ENCODE measurements at regions not wholly inside any gene's neighbourhood (a gene's known extent, or its start where the extent isn't known, plus 50 kb on each side); places are given as distances from the start of the nearest gene placed in this dataset.
A peak's percentile ranks its signal among the peaks of the same experiment; 100 is the strongest.

DNA sequence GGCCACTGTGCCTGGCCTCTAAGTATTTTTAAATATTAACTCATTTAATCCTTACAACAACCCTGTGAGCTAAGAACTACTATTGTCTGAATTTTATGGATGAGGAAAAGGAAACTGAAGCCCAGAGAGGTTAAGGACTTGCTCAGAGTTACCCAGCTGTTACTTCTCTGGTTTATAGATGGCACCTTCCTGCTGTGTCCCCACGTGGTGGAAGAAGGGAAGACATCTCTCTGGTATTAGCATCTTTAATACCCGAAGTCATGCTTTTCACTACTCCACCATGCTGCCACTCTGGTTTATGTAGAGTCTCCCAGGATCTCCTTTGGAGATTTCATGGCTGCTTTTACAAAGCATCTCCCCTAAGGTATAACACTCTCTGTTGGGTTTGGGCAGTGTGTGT is 105.5 kb upstream of the MKLN1 start:
- DNase-seq (ENCODE audit: low read depth), result no peak

GRCh38 chr7:131223151-131223550 is 104.5 kb upstream of the MKLN1 start:
- DNase-seq (ENCODE audit: low read depth), result no peak

DNA sequence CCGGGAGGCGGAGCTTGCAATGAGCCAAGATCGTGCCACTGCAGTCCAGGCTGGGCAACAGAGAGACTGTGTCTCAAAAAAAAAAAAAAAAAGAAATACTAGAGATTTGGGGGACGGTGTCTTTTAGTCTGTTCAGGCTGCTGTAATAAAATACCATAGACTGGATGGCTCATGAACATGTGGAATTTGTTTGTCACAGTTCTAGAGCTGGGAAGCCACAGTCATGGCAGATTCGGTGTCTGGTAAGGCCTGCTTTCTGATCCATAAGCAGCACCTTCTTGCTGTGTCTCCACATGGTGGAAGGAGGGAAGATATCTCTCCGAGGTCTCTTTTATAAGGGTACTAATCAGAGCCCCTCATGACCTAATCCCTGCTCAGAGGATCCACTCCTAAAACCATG is 102.7 kb upstream of the MKLN1 start:
- peak; percentile 84 for DNase-seq (ENCODE audit: low read depth)

DNA sequence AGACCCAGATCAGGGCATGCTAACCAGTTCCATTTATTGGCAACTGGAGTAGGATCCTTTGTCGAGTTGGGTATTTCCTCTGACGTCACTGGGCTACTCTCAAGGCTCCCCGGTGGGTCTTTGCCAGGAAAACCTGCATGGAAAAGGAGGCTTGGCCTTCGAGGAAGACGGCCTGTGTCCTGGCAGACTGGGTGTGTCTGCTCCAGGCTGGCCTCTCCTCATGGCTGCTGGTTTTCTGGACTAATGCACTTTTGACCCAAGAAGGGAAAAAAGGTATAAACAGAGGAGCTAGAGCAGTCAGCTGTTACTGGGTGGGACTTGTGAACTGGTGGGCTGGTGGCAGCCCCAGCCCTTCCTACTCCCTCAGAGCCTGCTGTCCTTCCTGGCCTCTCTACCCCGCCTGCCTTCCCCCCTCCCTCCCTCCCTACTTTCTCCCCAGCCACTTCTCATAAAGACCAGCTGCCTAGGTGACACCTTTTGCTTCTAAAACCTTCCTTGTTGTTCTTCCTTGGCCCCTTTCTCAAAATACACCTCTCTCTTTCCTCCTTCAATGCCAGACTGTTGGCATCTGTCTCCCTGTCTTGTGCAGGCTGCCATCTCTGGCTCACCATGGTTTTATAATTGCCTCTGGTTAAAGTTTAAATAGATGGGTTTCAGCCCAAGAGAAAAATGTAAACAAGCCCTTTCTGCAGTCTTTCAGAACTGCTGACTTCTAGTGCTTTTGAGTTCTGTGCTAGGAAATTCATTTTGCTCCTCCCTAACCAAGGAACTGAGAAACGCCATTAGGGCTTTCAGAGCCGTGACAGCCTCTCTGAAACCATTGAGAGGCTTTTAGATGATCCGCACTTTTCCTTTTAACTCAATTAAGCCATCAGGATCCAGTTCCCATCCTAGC is 101.8 kb upstream of the MKLN1 start:
- DNase-seq (ENCODE audit: low read depth), result peak; percentile 77

DNA sequence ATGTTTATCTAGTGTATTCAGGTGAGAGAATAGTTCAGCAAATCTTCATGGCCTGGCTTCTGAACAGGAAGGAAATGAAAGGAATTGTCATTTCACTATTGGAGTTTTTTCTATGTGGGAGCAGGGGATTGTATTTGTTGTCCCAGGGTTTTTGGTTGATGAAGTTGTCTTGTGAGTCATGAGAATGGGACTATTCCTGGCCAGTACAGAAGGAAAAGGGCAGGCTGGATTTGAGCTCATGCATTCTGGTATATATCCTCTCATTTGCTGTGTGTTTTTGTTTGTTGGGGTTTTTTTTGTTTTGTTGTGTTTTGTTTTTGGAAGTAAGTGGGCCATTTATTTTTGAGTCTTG is 101.2 kb upstream of the MKLN1 start:
- no peak for DNase-seq (ENCODE audit: low read depth)

GRCh38 chr7:131231381-131232220 is 96.1 kb upstream of the MKLN1 start:
- DNase-seq (ENCODE audit: low read depth), result peak; percentile 34

DNA sequence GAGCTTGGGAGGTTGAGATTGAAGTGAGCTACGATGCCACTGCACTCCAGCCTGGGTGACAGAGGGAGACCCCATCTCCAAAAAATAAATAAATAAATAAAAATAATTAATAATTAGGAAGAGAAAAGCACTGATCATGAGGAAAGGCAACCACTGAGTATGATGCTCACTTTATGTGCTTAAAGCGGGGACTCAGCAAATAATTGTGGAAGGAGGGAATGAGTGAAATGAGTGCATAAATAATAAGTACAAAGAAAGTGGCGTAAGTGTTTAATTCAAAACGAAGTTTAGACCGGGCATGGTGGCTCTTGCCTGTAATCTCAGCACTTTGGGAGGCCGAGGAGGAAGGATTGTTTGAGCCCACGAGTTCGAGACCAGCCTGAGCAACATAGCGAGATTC is 94.9 kb upstream of the MKLN1 start:
- no peak for DNase-seq (ENCODE audit: low read depth)

DNA sequence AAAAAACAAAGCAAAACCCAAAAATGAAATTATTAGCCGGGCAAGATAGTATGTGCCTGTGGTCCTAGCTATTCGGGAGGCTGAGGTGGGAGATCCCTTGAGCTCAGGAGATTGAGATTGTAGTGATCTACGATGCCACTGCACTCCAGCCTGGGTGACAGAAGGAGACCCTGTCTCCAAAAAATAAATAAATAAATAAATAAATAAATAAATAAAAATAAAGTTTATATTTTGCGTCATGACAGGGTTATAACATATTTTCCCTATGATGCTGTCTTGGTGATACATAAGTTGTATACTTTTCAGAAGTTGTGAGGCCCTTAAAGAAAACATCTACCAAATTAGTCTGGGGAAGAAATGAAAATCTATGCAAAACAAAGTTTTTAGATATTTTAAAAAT is 94.5 kb upstream of the MKLN1 start:
- DNase-seq (ENCODE audit: low read depth), result no peak

DNA sequence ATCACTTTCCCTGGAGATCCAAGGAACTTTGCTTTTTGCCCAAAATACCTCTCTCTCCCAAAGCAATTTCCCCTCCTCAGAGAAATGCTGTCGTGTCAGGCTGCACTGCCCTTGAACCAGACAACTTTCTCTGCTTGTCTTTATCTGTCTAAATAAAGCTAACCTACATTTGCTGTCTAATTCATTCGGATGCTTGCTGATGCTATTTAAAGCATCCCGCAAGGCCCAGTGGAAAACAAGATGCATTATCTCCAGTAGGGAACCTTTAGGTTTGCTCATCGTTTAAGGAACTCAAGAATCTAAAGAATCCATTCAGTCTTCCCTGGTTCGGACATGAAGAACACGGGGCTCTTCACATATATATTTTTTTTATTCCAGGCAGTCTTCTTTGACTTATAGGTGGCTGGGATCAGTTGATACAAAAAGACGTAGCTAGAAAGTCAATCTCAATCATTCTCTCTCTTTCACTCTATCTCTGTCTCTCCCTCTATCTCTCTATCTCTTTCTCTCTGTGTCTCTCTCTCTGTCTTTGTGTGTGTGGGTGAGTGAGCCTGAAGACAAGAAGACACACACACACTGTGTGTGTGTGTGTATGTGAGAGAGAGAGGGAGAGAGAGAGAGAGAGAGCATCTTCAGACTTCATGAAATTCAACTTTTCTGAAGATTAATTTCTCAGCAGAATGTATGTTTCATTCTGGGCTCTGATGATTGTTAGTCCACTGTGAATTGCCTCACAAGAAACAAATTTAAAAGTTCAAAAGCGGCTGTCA is 92.8 kb upstream of the MKLN1 start:
- no peak for DNase-seq (ENCODE audit: low read depth)

DNA sequence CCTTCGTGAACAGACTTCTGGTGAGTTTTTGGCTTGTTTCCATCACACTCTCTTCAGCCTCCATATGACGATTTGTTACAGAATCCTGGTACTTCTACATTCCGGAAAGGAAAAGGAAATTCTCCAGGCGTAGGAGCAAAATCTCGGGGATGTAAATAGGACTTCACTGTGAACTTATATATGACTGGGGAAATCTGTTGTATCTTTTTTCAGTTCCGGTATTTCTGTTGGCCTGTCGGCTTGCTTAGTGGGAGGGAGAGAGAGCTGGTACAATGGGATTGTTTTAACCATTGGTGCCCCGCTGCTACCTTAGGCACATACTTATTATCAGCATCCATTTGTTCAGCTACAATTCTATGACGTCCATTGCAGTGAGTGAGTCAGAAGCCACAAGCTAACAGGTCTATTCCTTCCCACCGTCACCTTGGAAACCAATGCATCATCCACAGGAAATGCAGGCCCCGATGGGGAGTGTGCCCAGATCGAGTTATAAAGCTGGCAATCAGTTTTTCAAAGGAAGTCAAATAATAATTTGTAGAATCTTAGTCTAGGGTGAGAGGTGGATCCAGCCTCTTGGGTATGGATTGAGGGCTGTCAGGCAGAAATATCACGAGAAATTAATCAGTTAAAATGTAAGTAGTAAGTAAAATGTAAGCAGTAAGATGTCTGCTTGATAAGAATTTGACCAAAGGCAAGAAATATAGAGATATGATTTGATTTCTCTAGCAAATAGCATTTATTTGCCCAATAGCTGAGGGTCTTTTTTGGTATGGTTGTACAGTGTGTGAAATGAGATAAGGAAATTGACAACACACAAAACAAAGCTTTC is 92.0 kb upstream of the MKLN1 start:
- peak; percentile 98 for DNase-seq (ENCODE audit: low read depth)

DNA sequence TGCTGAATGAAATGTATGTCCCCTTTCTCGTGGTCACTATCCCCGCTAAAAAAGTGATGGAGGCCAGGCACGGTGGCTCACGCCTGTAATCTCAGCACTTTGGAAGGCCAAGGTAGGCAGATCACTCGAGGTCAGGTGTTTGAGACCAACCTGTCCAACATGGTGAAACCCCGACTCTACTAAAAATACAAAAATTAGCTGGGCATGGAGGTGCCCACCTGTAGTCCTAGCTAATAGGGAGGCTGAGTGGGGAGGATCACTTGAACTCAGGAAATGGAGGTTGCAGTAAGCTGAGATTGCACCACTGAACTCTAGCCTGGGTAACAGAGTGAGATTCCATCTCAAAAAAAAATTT is 91.4 kb upstream of the MKLN1 start:
- no peak for DNase-seq (ENCODE audit: low read depth)

DNA sequence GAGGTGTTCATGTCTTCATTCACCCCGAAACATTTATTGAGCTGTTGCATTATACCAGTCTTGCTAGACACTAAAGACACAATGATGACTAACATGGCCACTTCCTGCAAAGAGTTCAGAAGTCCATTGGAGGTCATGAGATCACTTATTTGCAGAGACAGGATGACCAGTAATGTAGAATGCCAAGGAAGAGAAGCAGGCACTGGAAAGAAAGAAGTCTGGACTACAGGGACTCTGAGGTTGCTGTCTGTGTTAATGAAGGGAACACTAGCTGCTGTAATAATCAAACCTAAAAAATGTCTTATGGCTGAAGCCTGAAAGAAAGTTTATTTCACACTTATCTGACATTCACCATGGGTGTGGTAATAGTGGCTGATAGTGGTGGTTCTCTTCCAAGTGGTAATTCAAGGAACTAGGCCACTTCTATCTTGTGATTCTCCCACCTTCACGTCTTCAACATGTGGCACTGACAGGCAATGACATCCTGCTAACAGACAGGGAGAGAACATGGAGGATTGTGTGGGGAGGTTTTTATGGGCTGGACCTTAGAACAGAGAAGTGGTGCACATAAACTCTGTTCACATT is 89.2 kb upstream of the MKLN1 start:
- peak; percentile 88 for DNase-seq (ENCODE audit: low read depth)

- DNase-seq (ENCODE audit: low read depth), result no peak
Measured at GRCh38 chr7:131241386-131241785, 86.3 kb upstream of the MKLN1 start.

DNA sequence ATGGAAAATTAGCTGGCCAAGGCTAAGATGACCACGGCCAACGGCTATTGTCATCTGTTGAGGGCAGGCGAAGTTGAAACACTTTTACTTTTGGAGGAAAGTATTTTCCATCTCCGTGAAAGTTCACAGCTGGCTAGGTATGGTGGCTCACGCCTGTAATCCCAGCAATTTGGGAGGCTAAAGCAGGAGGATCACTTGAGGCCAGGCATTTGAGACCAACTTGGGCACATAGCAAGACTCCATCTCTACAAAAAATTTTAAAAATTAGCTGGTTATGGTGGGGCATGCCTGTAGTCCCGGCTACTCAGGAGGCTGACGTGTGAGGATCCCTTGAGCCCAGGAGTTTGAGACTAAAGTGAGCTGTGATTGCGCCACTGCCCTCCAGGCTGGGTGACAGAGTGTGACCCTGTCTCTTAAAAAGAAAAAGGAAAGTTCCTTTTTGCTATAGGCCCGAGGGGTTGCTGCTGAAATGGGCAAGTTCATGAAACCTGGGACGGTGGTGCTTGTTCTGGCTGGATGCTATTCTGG is 85.5 kb upstream of the MKLN1 start:
- no peak for DNase-seq (ENCODE audit: low read depth)

DNA sequence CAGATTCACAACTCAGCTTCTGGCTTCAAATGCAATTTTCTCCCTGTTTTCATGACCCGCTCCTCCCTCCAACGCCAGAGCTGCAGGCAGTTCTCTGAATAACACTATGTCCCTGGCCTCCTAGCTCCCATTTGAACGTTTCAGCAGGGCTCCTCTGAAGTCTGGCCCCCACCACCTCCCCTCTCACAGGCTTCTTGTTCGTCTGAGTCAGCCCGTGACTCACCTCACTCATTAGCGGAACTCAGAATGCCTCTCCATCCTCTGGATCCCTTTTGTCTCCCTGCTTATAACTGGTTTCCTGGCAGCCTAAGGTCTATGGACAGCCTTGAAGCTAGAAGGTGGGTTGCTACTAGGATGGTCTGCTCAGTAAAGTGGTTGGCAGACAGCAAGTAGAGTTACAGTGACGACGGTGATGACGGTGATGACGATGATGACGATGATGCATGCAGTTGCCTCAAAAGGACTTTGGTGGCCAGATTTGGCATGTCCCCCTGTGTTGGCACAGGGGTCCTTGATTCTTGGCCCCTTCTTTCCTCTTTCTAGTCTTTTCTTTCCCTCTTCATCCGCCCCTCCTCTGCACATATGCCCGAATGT is 83.3 kb upstream of the MKLN1 start:
- peak; percentile 97 for DNase-seq (ENCODE audit: low read depth)

DNA sequence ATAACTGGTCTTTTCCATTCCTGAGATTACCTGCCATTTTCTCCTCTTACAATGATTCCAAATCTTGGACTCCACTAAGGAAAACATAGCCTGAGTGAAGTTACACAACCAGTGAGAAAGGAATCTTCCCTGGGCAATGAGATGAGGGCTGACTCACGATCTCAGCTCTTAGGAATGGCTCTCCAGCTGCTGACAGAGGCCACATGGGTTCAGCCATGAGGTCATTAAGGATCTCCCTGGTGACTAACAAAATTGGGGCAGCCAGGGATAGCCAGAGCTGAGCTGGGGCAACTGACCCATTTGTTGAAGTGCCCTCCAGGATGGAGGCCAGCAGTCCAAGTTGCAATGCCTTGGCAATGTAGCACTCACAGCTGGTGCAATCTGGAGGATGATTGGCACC is 78.7 kb upstream of the MKLN1 start:
- DNase-seq (ENCODE audit: low read depth), result peak; percentile 96

GRCh38 chr7:131249483-131249882 is 78.2 kb upstream of the MKLN1 start:
- DNase-seq (ENCODE audit: low read depth), result no peak

DNA sequence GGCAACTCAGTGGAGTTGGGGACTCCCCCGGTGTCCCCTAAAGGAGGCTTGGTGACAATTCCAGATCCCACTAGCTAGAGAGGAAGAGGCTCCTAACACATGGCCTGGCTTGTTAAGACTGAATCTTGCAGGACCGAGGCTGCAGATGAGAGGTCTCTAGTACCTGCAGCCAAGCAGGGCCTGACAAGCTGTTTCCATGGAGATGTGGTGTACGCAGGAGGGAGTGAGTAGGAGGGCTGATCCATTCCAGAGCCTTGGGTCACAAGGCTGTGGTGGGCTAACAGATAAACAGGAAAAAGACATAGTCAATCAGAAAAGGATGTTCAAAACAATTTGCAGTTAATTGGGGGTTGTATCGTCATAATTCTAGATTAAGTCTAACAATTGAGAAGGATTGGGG is 77.3 kb upstream of the MKLN1 start:
- no peak for DNase-seq (ENCODE audit: low read depth)

DNA sequence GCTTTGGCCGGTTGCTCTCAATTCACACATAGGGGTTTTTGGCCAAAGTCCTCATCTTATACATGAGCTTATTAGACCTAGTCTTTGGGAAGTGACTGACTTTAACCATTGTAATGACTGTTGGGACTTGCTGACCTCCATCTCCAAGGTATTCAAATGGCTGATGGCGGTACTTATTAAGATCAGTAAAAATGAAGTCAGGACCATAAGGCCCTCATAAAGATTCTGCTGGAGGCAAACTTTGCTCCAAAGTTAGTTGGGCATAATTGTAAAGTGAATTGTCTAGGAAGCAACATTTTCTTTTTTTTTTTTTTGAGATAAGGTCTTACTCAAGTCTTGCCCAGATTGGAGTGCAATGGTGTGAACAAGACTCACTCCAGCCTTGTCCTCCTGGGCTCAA is 76.3 kb upstream of the MKLN1 start:
- no peak for DNase-seq (ENCODE audit: low read depth)

GRCh38 chr7:131252976-131253375 is 74.7 kb upstream of the MKLN1 start:
- DNase-seq (ENCODE audit: low read depth), result no peak

DNA sequence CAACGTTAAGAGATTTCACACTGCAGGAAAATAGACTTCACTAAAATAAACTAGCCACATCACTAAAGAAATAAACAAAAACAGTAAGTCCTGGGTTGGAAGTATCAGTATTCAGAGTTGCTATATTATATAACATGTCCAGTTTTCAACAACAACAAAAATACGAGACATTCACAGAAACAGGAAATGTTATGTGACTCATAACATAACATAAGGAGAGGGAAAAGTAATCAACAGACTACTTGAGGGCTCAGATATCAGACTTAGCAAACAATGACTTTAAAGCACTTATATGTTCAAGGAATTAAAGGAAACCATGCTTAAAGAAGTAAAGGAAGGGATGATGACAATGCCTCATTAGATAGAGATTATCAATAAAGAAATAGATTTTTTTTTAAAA is 73.5 kb upstream of the MKLN1 start:
- DNase-seq (ENCODE audit: low read depth), result no peak

All from RPMI7951 (cell line).